Loucy (cell line): ENCODE measurements at regions not wholly inside any gene's neighbourhood (a gene's known extent, or its start where the extent isn't known, plus 50 kb on each side); places are given as distances from the start of the nearest gene placed in this dataset.

Source experiments
- H2AFZ ChIP-seq: fragments of 200-600 bp; sonication (generic); 2 replicates; pipeline ENCODE4 v1.6.0; 2016; ENCODE audit warnings: antibody characterized with exemption, mild to moderate bottlenecking, low read length, moderate library complexity
- H3F3A ChIP-seq: fragments of 200-600 bp; 2 replicates; pipeline ENCODE4 v1.6.0; 2016; ENCODE audit warnings: antibody characterized with exemption, low read depth, mild to moderate bottlenecking
- H3K27me3 ChIP-seq: fragments of 200-600 bp; sonication (generic); 2 replicates; pipeline ENCODE4 v1.6.1; 2014; ENCODE audit warnings: low read length, mild to moderate bottlenecking; ENCODE audit not compliant: insufficient read depth, poor library complexity, severe bottlenecking
- H3K36me3 ChIP-seq: fragments of 200-600 bp; sonication (generic); 2 replicates; pipeline ENCODE4 v1.6.1; 2016; ENCODE audit warnings: low read length; ENCODE audit not compliant: insufficient read depth
- H3K4me1 ChIP-seq: fragments of 200-600 bp; sonication (generic); 2 replicates; pipeline ENCODE4 v1.5.1; 2014; ENCODE audit warnings: low read length, mild to moderate bottlenecking; ENCODE audit not compliant: insufficient read depth, poor library complexity, severe bottlenecking
- H3K4me2 ChIP-seq: fragments of 200-600 bp; sonication (generic); 2 replicates; pipeline ENCODE4 v1.6.0; 2014; ENCODE audit warnings: antibody characterized with exemption, low read length, low read depth, mild to moderate bottlenecking; ENCODE audit not compliant: poor library complexity, severe bottlenecking
- H3K4me3 ChIP-seq: fragments of 200-600 bp; sonication (generic); 2 replicates; pipeline ENCODE4 v1.5.1; 2014; ENCODE audit warnings: low read length, mild to moderate bottlenecking, mixed read lengths; ENCODE audit not compliant: poor library complexity, severe bottlenecking
- H3K79me2 ChIP-seq: fragments of 200-600 bp; sonication (generic); 2 replicates; pipeline ENCODE4 v1.6.1; 2014; ENCODE audit warnings: low read length; ENCODE audit not compliant: insufficient read depth
- H3K9ac ChIP-seq: fragments of 200-600 bp; sonication (generic); 2 replicates; pipeline ENCODE4 v1.6.0; 2014; ENCODE audit warnings: mild to moderate bottlenecking, low read depth, low read length, moderate library complexity; ENCODE audit not compliant: poor library complexity, severe bottlenecking
- H3K9me2 ChIP-seq: fragments of 200-600 bp; sonication (generic); replicated peaks from 2 replicates; pipeline ENCODE4 v1.6.1; 2016; ENCODE audit warnings: low read depth, low read length, mixed read lengths
- H3K9me3 ChIP-seq: fragments of 200-600 bp; sonication (generic); 2 replicates; pipeline ENCODE4 v1.6.1; 2014; ENCODE audit warnings: mild to moderate bottlenecking, antibody characterized with exemption, low read length, low read depth; ENCODE audit not compliant: insufficient read depth
- H4K20me1 ChIP-seq: fragments of 200-600 bp; sonication (generic); 2 replicates; pipeline ENCODE4 v1.6.0; 2014; ENCODE audit warnings: antibody characterized with exemption, low read length, mild to moderate bottlenecking; ENCODE audit not compliant: insufficient read depth, poor library complexity, severe bottlenecking
- CTCF ChIP-seq: fragments of 200-600 bp; sonication (generic); conservative IDR thresholded peaks from 2 replicates; pipeline ENCODE4 v1.5.1; 2014; ENCODE audit warnings: mild to moderate bottlenecking, antibody characterized with exemption, low read length
- EZH2phosphoT487 ChIP-seq: fragments of 200-600 bp; IDR thresholded peaks from 2 replicates; pipeline ENCODE4 v1.6.1; 2018; ENCODE audit warnings: antibody characterized with exemption, mild to moderate bottlenecking, moderate library complexity, borderline replicate concordance

DNA sequence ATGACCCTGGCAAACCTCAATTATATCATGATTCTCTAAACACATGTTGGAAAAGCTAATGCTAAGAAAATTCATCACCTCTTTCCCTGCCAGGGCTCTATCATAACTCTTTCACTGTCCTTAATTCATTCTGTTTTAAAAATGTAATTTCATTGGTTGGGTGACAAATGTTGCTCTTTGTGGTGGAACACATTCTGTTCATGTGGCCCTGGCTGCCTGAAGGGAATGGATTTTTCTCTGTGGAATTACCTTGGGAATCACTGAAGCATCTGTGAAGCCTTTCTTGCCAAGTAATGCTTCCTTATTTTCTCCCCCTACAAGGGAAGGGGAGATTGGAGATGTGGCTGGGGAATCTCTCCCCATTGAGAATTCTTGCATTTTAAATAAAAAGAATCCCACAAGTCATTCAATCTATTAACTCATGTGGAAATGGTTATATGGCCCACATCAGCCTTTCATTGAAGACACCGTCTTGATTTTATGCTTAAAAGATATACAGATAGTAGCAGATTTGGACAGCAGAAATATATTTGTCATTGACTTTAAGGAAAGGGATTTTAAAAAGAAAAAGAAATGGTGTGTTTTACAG lies 201.8 kb upstream of the NMUR2 start:
- H3K4me1 ChIP-seq: no peaks in the 10 kb centered on the region
- H3K27me3 ChIP-seq: no peaks in the 10 kb centered on the region
- H3K4me2 ChIP-seq: no peak overlapping the region
- no peaks in the 10 kb centered on the region for H3K9me3 ChIP-seq
- H3K36me3 ChIP-seq: no peaks in the 10 kb centered on the region
- no peak overlapping the region for H3K4me3 ChIP-seq
- H3K9ac ChIP-seq: no peak overlapping the region
- H3K9me2 ChIP-seq: no peaks in the 10 kb centered on the region
- H4K20me1 ChIP-seq: no peaks in the 10 kb centered on the region
- TF ChIP-seq EZH2phosphoT487 (no peak), CTCF (no peak)
- no peak overlapping the region for H2AFZ ChIP-seq
- no peaks in the 10 kb centered on the region for H3F3A ChIP-seq
- H3K79me2 ChIP-seq: no peaks in the 10 kb centered on the region

DNA sequence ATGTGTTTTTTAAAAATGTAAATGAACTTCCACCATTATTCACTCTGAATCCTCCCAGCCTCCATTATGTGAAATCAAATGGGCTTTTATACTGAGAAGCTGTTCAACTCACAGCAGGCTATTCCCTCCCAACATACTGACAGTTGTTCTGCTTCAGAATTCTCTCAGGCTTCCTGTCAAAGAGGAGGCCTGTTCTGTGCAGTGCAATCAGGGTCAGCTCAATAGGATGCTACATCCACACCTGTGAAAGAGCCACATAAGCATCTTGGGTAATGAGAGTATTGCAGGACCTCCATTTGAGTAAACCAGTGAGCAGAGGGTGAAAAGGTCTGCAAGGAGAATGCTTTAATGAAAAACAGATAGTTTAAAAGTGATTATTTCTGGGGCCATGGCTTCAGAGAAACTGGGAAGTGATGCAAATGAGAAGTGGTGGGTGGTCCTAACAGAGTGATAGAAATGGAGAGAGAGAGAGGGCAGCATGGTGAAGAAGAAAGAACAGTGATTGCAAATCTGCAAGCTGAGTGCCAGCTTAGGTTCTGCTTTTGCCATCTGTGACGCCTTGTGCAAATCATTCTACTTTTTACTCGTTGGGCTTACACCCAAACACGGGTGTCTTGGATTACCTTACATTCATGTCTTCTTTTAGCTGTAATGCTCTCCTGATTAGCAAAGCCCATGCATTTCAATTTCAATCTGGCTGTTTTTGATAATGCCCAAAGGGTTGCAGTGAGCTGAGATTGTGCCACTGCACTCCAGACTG lies 202.5 kb upstream of the NMUR2 start:
- Histone ChIP-seq H3K9me2 (no peaks in the 10 kb centered on the region), H3K79me2 (no peaks in the 10 kb centered on the region), H2AFZ (no peak overlapping the region), H4K20me1 (no peaks in the 10 kb centered on the region), H3K36me3 (no peaks in the 10 kb centered on the region), H3K27me3 (no peaks in the 10 kb centered on the region), H3F3A (no peaks in the 10 kb centered on the region), H3K4me1 (no peaks in the 10 kb centered on the region), H3K9ac (no peak overlapping the region), H3K4me3 (no peak overlapping the region), H3K9me3 (no peaks in the 10 kb centered on the region), H3K4me2 (no peak overlapping the region)
- TF ChIP-seq CTCF: no peak
- TF ChIP-seq EZH2phosphoT487: no peak

GRCh38 chr5:152608458-152608857 lies 203.4 kb upstream of the NMUR2 start:
- Histone ChIP-seq H3K27me3 (no peaks in the 10 kb centered on the region), H4K20me1 (no peaks in the 10 kb centered on the region), H2AFZ (no peak overlapping the region), H3F3A (no peaks in the 10 kb centered on the region), H3K9ac (no peak overlapping the region), H3K4me3 (no peak overlapping the region), H3K9me2 (no peaks in the 10 kb centered on the region), H3K4me2 (no peak overlapping the region), H3K9me3 (no peaks in the 10 kb centered on the region), H3K79me2 (no peaks in the 10 kb centered on the region), H3K4me1 (no peaks in the 10 kb centered on the region), H3K36me3 (no peaks in the 10 kb centered on the region)
- TF ChIP-seq EZH2phosphoT487 (no peak), CTCF (no peak)
